ENCODE measurements at regions not wholly inside any gene's neighbourhood (a gene's known extent, or its start where the extent isn't known, plus 50 kb on each side); places are given as distances from the start of the nearest gene placed in this dataset.

DNA sequence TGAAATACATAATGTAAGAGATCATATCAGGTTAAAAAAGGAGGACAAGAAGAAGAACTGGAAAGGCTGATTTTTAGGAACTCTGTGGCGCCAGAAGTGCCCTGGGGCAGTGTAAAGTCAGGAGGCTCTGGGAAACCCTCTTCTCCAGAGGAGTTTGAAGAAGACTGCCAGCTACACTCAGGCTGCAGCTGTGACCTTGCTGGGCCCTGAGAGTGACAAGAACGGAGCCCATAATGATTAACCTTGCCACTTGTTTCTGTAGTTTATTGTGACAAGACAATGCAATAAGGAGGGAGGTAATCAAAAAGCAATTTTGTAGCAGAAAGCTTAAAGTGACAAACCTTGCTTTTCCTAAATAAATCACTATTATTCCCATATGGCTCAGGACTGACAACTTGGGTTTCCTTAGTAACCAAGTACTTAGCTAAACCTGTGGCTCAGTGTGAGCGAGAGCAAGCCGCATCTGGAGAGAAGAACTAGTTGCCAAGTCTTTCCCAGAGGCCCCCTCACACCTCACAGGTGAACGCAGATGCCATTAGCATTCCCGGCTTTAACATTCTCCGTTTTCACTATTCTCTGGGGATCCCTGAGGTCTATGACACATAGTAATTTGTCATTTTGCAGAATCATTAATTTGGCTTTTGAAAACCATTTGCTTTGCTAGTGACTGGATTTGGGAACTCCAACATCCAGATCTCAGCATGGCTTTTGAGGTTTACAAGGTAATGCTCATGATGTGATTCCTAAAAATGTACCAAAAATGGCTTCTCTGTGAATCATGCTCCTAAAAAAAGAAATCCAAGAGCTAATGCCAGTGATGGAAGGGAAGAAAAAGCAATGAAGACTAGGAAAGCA lies 115.9 kb downstream of the OMA1 start:
- DNase-seq = no peak

DNA sequence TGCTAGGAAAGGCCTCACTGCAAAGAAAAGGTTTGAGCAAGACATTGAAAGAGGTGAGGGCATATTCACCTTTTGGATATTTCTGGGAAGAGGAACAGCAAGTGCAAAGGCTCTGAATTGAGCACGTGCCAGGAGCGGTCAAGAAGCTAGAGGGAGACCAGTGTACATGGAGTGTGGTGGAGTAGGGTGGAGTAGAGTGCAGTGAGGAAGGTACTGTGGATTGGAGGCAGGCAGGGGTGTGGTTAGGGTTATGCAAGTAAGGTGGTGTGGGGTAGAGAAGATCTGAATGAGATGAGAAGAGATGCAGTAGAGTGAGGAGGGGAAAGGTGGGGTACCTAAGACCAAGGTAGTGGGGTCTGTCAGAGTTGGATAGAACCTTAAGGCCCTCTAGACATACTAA lies 119.6 kb downstream of the OMA1 start:
- no peak for DNase-seq

DNA sequence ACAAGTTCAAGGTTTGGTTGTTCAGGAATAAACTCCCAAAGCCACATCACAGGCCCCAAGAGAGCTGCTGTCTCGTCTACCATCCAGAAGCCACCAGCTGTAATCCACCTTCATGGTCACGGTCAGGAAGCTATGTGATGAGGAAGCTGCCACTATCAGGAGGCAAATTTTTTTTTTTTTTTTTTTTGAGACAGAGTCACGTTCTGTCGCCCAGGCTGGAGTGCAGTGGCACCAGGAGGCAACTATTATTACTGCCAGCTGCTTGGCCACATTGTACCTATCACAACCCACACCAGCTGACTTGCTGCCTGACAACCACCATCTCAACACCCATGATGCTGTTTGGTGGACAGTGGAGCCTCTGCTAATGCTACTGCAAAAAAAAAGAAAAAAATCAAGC lies 124.1 kb downstream of the OMA1 start:
- no peak for DNase-seq

DNA sequence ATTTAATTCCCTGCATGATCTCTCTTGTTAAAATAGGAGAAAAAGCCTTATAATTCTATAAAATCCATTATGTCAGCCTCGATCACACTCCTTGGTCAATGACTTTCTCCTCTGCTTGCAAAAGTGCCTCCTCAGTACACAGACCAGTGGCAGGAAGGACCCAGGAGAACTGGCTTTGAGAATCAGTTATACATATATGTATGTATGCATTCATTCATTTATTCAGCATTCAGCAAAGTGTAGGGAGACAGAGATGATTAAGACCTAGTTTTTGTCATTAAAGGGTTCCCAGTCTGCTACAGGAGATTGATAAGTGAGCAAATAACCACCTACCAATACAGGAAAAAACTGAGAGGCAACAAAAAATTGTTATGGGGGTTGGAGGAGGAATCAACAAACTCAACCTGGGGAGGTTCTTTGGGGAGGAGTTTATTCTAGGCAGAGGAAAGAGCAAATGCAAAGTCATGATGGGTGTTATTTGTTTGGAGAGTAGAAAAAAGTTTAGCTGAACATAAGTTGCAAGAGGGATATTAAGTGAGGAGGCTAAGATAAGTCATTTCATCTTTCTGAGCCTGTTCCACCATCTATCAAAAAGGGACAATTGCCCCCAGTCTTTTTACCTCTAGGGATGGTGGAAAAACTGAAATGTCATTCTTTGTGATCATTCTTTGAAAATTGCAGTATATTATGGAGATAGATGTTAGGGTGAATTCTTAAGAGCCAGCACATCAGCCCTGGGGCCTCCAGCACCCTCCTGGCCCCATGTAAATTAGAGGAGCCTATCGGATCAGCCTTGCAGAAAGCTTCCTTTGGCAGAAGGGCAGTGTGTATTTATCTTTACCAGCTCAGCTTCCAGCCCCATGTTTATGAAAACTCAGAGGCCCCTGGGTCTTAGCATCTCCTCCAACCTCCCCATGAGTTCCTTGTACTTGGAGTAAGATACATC lies 128.0 kb downstream of the OMA1 start:
- DNase-seq = no peak

DNA sequence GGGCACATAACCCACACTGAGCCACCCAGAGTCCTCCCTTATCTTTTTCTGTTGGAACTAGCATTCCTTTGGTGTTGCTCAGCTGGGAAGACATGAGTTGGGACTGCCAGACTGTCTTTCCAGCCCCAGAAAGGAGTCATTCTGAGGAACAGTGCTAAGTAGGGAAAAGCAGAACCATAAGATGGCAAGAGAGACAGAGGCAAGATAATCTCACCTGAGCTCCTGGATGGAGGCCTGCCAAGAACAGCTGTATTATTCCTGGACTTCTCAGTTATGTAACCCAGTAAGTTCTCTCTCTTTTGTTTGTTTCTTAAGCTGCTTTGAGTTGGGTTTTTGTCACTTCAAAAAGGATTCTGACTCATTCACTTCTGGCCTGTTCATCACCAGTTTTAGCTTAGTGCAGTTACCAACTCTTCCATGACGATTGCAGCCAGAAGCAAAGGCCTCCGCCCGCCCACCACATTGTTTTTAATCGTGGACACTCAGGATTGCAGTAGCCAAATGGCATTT lies 134.4 kb downstream of the OMA1 start:
- DNase-seq = no peak

DNA sequence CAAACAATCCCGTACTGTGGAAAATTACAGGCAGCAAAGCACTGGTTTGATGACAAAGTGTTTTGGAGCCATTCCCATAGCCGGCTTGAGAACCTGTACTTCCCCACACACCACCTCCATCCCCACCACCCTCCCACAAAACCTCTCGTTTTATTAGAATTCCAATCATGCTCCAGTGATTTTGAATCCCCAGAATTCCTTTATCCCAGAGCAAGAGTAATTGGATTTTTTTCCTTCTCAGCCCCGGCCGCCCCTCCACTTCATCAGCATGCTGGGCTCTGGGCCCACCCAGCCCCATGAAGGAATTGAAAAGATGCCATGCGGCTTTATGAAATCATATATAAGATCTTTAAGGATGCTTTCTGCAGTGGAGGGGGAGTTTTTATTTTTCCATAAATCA lies 136.6 kb downstream of the OMA1 start:
- DNase-seq = no peak

DNA sequence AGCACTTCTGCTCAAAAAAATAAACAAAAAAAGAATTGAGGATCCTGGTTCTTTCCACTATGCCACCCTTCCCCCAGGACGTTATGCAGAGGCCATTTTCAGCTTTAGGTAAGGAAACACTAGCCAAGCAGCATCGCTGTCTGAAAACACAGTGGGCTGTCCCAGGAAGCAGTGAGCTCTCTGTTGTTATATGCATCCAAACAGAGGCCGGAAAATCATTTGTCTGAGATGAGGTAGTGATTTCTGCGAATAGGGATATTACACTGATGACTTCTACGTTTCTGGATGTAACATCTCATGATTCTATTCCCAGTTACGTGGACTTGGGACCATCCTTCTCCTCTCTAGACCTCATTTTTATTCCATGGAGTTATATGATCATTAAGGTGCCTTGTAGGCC lies 137.2 kb downstream of the OMA1 start:
- no peak for DNase-seq

DNA sequence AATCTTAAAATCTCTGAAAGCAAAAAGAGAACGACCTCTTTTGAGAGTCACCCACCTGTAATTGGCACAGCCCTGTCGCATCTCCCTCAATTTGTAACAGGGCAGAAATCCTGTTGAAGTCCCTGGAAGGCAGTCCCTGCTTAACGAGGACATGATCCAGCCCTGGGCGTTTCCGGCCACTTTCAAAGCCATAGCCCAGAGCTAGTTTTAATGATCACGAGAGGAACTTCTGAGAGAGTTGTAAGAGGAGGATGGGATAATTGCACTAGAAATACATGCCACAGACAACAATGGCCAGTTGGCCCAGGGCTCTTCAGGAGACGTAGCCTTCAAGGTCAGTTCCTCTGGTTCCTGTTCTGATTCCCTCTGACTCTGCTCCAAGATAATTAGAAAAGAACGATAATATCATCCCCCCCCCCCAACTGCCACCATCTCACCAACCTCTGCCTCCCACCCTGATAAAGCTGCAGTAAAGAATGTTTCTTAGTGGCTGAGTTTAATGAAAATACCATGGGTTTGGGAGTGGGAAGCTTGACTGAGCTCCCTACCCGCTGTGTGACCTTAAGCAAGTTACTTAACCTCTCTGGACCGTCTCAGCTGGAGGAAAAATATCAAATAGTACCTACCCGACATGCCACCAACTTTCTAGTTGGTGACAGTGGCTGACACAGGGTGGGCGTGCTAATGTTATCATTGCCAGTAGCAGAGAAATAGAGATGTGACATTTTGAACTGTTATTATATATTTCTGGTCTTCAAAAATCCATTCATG lies 140.0 kb downstream of the OMA1 start:
- DNase-seq = no peak

DNA sequence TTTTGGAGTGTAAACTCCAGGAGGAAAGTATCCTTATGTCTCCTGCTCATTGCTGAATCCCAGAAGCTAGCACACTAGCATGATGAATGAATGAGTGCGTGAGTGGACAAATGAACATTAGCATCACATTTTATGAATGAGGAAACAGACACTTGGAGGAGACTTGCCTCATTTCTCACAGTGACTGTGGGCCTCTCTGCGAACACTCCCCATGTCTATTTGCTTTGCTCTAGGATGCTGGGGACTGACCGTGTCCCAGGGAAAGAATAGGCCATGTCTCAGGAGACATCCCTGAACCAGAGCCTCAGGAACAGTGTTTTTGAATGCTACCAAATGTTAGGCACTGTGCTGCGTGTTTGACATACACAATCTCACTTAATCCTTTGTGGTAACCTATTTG lies 140.9 kb downstream of the OMA1 start:
- DNase-seq = no peak

DNA sequence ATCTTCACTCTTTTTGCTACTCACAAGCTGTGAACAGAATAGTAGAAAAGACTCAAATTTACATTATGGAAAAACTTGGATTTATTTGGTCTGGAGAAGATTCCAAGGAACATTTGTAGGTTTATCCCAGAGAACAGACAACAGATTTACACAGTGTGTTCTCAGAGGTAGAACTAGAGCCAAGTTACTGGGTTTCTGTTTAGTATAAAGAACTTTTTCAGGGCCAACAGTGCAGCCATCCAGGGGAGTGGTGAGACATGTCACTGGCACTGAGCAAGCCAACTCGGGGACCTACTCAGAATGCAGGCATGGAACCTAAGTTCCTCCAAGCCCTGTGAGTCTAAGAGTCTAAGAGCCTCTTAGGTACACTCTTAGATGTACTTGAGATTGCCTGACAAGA lies 142.6 kb downstream of the OMA1 start:
- no peak for DNase-seq

DNA sequence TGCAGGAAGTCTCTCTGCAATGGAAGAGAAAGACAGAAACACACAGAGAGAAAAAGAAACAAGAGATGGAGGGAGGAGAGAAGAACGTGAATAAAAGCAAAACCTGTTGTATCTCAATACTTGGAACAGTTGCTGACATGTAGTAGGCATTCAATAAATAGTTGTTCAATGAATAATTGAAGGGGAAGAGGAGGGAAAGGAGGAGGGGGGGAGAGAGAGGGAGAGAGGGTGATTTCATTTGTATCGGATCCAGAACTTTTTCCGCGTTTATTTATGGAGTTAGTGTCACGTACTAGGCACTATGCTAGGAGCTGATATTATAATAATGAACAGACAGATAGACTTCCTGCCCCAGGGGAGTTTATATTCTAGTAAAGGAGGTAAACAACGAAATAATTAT lies 144.1 kb downstream of the OMA1 start:
- no peak for DNase-seq

DNA sequence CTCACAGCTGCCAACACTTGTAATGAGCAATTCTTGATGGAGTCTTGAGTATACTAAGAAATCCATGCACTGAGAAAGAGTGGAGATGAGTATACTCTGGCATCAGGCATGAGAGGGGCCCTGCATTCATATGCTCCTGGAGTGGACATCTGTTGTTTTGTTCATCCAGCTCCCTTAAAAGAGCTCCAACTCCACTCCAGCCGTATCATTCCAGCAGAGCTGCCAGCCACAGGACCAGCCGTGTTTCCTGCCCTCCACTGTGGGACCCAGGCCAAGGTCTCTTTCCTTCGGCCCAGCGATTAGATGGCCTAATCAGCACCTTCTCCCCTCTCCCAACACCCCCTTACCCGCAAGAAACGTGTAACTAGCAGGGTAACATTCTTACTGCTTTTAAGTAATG lies 144.5 kb downstream of the OMA1 start:
- no peak for DNase-seq

DNA sequence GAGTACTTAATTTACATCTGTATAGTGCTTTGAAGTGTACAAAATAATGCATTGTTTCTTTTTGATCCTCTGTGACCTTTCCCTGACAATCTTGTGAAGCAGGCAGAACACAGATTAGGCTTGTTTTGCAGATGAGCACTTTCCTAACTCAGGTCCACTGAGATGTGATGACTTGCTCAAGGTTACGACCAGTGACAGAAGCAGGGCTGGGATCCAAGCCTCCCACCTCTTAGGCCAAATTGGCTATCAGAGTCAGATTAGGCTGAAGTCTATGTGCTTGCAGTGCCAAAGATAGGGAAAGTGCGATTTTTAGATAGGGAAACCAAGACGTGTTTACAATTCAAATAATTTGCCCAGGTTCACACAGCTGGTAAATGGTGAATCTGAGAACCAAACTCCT lies 147.3 kb downstream of the OMA1 start:
- DNase-seq = no peak

DNA sequence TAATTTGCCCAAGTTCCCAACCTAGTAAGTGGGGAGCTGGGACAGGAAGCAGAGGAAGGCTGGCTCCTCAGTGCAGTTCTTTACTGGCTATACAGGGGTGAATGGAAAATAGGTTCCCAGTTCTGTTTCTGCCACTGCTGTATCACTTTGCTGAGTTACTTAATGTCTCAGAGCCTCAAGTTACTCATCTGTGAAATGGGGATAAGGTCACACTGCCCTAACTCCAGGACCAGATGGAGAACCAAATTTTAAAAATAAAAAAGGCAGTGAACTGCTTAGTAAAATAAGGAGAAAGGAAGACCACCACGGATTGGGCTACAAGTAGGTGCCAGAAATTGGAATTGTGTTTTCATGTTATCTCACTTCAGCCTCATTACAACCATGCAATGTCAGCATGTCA lies 147.8 kb downstream of the OMA1 start:
- peak; percentile 36 to 53 for DNase-seq

DNA sequence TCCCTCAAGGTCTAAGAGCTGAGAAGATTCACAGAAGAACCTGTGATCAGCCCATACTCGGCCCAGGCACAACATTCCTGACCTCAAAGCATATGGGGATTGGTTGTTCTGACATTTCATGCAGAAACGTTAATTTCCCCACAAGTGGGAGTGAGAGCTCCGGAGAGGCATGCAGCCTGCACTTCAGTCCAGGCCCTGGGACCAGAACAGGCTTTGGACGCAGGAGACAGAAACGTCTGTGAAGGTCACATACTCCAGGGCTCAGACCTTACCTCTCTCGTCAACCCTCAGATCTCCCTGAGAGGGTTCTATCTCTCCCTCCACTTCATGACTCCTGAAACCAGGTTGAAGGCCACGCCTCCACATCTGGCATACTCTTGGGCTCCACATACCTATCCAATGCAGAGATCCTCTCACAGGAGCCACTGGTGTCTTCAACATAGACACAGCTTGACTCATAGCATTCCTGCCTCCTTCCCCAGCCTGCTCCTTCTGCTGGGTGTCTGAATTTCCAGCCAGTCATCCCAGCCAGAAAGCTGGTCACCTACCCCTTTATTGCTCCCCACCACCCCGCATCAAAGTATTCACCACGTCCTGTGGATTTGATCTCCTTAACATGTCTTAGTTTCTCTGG lies 149.2 kb downstream of the OMA1 start:
- DNase-seq = no peak

DNA sequence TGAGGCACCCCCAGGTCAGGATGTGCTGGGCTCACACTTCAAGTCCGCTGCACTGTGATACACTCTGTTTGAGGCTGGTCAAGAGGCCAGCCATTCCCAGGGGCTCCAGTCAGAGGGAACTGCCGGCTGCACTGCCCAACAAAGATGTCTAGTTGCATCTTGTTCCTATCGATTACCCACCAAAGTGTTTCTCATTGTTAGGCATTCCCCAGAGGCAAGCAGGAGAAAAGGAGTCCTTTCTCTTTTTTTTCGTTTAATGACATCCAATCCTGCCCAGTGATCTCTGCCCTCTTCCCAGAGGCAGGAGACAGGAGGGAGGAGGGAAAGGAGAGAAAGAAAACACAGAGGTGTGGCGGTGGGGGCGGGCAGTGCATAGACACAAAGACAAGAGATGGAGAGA lies 150.4 kb downstream of the OMA1 start:
- DNase-seq = no peak

DNA sequence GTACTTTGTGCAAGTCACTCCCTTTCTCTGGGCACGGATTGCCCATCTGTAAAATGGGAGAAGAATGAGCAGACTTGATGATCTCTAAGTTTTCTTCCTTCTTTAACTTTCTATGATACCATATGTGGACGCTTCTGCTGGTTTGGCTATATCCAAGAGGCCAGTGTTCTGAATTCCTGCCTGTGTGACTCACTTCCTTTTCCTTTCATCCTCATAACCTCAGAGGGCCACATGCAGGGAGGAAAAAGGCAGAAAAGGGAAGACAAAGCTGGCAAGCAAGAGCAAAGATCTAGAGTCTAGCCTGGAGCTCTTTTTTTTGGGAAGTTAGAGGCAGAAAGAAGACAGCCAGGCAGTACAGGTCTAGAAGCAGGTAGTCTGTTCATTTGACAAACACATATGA lies 151.2 kb downstream of the OMA1 start:
- peak; percentile 68 to 76 for DNase-seq

DNA sequence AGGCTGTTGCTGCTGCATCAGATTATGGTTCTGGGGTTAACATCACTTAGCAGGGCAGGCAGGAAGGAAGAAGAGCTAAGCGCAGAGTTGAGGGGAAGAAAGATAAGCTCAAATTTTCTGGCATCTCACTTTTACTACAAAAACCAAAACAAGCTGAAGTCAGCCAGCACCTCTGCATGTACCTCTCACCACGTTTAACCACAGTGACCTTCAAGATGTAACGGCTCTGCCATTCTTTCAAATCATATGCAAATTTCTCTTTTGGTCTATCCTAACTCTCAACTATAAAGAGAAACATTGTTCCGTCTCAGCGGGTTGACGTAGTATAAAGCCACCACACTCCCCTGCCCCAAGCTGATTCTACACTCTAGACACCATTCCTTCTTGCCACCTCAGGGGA lies 154.4 kb downstream of the OMA1 start:
- peak; percentile 5 to 10 for DNase-seq

DNA sequence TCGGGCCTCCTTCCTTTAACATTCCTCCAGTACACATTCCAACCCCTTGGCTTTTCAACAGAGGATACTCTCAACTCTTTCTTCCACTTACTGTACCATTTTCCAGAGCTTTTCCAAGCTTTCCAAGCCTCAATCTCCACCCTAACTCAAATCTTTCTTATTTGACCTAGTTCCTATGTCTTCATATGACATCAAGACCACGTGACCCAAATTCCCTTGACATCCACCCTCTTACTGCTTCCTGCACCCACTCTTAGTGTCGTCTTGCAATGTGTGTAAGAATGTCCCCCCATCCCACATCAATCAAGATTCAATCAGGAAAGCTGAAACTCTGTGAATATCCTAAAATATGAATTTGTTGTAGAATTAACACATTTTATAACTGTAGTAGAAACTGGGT lies 155.0 kb downstream of the OMA1 start:
- no peak for DNase-seq

DNA sequence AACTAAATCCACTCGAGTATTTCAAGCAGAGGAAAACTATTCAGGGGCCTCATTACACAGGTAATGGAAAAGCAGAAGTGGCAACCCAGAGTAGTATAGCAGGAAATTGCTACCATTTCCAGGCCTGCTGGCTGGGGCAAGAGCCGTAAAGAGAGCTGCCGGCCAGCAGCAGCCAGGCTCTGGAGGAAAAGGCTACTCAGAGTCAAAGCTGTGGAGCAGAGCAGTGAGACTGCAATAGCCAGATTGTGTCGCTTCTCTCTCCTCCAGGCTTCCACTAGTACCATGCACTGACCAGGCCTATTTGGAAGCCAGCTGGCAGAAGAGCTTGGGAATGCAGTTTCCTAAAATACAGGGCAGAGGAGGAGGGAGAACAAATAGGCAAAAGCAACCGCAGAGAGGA lies 155.5 kb downstream of the OMA1 start:
- peak; percentile 81 to 83 for DNase-seq

DNA sequence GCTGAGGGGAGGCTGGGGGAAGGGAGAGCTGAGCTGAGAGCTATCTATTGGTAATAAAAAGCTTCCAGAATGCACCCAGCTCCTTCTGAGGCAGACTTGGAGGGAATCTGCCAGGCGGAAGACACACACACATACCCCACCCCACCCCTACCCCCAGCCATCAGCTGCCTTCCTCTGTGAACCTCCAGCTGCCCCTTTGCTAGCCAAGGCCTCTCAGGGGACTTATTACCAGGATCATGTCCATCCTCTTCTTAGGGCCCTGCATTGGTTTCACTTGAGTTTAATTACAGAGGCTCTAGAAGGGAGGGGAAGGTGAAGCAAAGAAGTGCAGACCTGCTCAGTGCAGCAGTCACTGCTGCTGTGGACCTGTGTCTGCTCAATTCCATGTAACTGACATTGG lies 156.4 kb downstream of the OMA1 start:
- no peak for DNase-seq

DNA sequence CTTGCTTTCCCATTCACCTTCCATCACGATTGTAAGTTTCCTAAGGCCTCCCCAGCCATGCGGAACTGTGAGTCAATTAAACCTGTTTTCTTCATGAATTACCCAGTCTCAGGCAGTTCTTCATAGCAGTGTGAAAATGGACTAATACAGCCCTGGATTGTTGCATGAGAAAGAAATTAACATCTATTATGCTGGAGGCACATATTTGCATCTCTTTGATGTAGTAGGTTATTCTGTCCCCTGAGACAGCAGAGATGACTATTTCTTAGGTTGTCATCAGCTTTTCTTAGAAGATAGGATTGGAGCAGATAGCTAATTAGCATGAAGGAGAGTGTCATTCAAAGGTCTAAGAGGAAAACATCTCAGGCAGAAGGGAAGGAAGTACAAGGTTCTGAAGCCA lies 166.2 kb downstream of the OMA1 start:
- no peak for DNase-seq

DNA sequence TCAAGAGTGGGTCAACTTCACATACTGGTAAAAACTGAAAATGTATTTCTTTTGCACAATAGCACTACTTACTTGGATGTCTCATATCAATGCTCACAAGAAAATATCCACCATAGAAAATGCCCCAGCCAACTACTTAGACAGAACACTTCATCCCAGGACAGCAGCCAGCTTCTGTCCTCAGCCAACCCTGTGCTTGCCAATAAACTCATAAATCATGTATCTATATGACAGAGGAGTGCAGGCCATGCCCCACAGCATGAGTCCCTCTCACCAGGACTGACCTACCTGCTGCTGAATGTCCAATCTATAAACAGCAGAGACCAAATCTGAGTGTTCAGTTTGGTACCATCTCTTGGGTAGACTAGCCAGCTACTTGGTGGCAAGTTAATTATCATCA lies 179.3 kb downstream of the OMA1 start:
- DNase-seq = no peak

Data from Kasumi-1 (cell line).